Lower leg skin (tissue), 4 donors: ENCODE measurements at regions not wholly inside any gene's neighbourhood (a gene's known extent, or its start where the extent isn't known, plus 50 kb on each side); places are given as distances from the start of the nearest gene placed in this dataset.

ENCODE experiments used
- DNase-seq, 2 donors: peaks; one replicate each; pipeline ENCODE4 v3.0.0-alpha.2; 2019; ENCODE audit warnings: low spot score in 2 of 2
- H3K4me3 ChIP-seq: fragments of 200-600 bp; sonication (generic); 2 replicates; pipeline ENCODE4 v1.5.1; 2017; ENCODE audit warnings: mild to moderate bottlenecking, low read depth; ENCODE audit not compliant: poor library complexity, severe bottlenecking
- CTCF ChIP-seq, 3 donors: fragments of 450-650 bp; IDR thresholded peaks; one replicate each; pipeline ENCODE4 v1.5.1; 2016; ENCODE audit warnings: antibody characterized with exemption in 3 of 3, mild to moderate bottlenecking in 3 of 3, moderate library complexity in 2 of 3
- POLR2A ChIP-seq, 2 donors: fragments of 450-650 bp; IDR thresholded peaks; one replicate each; pipeline ENCODE4 v1.6.1; 2016 to 2017; ENCODE audit warnings: antibody characterized with exemption in 2 of 2, mild to moderate bottlenecking in 1 of 2, moderate library complexity in 1 of 2
- WGBS, 2 donors: methylation state at CpG; one replicate each; pipeline ENCODE4 v1.1.5; 2018; 5-methylcytosine and 5-hydroxymethylcytosine counted together
- intact Hi-C: fragments of 100-400 bp; cut with DNase I; formaldehyde crosslinking; loops from one replicate; pipeline ENCODE4 v1.15.0; 2023; ENCODE audit warnings: low total_unique reads

- DNase-seq = peak; percentile 45 to 88
- H3K4me3 ChIP-seq = no peak overlapping the region
- 21 to 22% methylated on average over 19 of the region's 19 CpGs for WGBS, 2 donors
- intact Hi-C loops = loop anchor here (10.0 kb wide), 1 partner anchor 731 kb away; no protein-coding TSS in a partner anchor
- TF ChIP-seq POLR2A (IDR thresholded peaks at IDR 0.05) (no peak), CTCF (IDR thresholded peaks at IDR 0.05) (no peak)
Observed at GRCh38 chr1:36703526-36704208, 221.0 kb upstream of the CSF3R start.

DNA sequence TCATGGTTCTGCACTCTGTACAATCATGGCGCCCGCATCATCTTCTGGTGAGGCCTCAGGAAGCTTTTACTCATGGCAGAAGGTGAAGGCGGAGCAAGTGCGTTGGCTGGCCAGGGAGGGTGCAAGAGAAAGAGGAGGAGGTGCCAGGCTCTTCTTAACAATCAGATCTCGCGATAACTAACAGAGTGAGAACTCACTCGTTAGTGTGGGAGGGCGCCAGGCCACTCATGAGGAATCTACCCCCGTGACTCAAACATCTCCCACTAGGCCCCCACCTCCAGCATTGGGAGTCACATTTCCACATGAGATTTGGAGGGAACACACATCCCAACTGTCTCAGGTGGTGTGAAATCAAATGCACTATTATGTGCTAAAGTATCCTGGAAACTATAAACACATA, 220.2 kb upstream of the CSF3R start:
- DNase-seq = peak in 1 of 2 donors; percentile 57
- intact Hi-C loops = loop anchor here (10.0 kb wide), 1 partner anchor 732 kb away; no protein-coding TSS in a partner anchor
- H3K4me3 ChIP-seq = no peak overlapping the region
- no peak for TF ChIP-seq POLR2A (IDR thresholded peaks at IDR 0.05)
- no peak for TF ChIP-seq CTCF (IDR thresholded peaks at IDR 0.05)
- WGBS, 2 donors = 81 to 84% methylated on average over 9 of the region's 9 CpGs

GRCh38 chr1:36699113-36699911, 216.6 kb upstream of the CSF3R start:
- 36 to 54% methylated on average over 10 of the region's 10 CpGs for WGBS, 2 donors
- DNase-seq = peak in 1 of 2 donors; percentile 17
- TF ChIP-seq CTCF (IDR thresholded peaks at IDR 0.05) = no peak
- TF ChIP-seq POLR2A (IDR thresholded peaks at IDR 0.05) = no peak

DNA sequence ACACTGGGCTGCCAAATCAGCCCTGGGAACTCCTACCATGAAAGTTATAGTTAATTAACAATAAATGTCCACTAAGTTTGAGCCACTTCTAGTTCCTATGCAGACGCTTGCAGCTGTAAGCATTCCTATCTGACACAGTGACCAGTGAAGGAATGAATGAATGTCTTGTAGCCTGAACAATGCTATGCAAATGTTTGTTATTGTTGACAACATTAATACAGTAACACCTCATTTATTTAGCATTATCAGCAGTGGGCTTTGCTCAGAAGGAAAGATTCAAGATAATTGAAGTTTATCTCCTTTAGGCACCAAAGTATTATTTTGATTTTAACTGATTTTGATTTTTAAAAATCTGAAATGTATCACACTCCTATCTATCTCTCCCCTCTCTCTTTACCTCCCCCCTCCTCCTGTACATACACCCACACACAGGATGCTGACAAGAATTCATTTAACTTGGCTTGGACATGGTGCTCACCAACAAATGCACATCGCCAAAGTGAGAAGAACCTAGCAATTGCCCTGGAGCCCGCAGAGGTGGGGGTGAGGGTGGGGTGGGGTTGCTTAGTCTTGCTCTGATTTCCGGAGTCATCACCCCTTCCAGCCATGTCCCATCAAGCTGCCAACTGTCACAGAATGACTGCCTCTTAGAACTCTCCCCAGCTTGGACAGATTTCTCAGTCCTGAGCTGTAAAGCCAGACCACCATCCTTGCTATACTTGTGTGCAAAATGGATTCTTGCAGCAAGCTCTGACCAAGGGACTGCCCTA, 215.3 kb upstream of the CSF3R start:
- H3K4me3 ChIP-seq = no peak overlapping the region
- peak in 1 of 2 donors; percentile 34 for DNase-seq
- TF ChIP-seq POLR2A (IDR thresholded peaks at IDR 0.05) = no peak
- TF ChIP-seq CTCF (IDR thresholded peaks at IDR 0.05) = no peak
- 38 to 43% methylated on average over 4 of the region's 4 CpGs for WGBS, 2 donors
- intact Hi-C loops = no loop called here

More at GRCh38 chr1:36699113-36699911, 216.6 kb upstream of the CSF3R start:
- H3K4me3 ChIP-seq = no peak overlapping the region
- intact Hi-C loops = no loop called here

DNA sequence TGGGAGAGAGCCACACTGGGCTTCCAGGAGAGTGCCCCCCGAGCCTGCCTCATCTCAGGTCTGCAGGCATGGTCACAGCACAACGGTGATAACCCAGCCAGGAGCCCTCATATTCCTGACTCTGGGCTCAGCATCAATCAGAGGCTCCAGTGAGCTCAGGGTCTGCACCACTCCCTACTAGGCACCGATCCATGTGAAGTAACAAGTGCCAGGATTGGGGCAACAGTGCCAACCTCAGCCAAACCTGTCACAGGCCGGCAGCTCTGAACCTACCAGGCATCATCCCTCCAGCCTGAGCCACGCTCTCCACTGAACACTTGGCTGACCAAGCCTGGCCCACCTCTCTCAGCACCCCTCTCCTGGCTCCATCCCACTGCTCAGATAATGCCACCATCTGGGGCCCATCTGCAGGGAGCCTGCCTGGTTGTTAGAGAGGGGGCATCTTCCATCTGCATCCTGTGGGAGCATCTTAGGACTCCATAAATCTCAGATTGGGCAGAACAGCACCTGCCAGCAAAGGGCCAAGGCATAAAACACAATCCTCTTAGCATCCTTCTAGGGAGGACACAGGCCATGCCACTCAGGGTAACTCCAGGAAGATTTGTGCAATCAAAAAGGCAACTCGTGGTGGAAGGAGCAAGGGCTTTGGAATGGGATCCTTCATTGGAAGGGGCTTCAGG, 213.7 kb upstream of the CSF3R start:
- no peak overlapping the region for H3K4me3 ChIP-seq
- WGBS, 2 donors = 62 to 71% methylated on average over 5 to 6 of the region's 6 CpGs
- peak in 1 of 2 donors; percentile 64 for DNase-seq
- intact Hi-C loops = no loop called here
- TF ChIP-seq CTCF (IDR thresholded peaks at IDR 0.05) (no peak), POLR2A (IDR thresholded peaks at IDR 0.05) (no peak)
